ENCODE measurements at regions not wholly inside any gene's neighbourhood (a gene's known extent, or its start where the extent isn't known, plus 50 kb on each side); places are given as distances from the start of the nearest gene placed in this dataset.

- DNase-seq: no peak
Measured at GRCh38 chr6:168384045-168385036, 56.6 kb upstream of the SMOC2 start.

GRCh38 chr6:168385037-168385759, 55.8 kb upstream of the SMOC2 start:
- no peak for DNase-seq

- DNase-seq: no peak
Measured at GRCh38 chr6:168385858-168386735, 54.9 kb upstream of the SMOC2 start.

- DNase-seq: no peak
Measured at GRCh38 chr6:168386973-168387372, 54.0 kb upstream of the SMOC2 start.

- no peak for DNase-seq
Measured at GRCh38 chr6:168387426-168387825, 53.6 kb upstream of the SMOC2 start.

- DNase-seq: no peak
Measured at GRCh38 chr6:168387911-168388310, 53.1 kb upstream of the SMOC2 start.

- peak; percentile 65 for DNase-seq
Measured at GRCh38 chr6:168388641-168389633, 52.0 kb upstream of the SMOC2 start.

- DNase-seq: no peak
Measured at GRCh38 chr6:168390749-168391420, 50.1 kb upstream of the SMOC2 start.
